PC-9 (cell line): ENCODE measurements at regions not wholly inside any gene's neighbourhood (a gene's known extent, or its start where the extent isn't known, plus 50 kb on each side); places are given as distances from the start of the nearest gene placed in this dataset.
"Not testable (repeated sequence)": the region's sequence is repeated elsewhere in the genome, so short reads cannot be mapped to it uniquely, and the experiment has no call there.

ENCODE experiments used
- EZH2 ChIP-seq: fragments of 200-600 bp; sonication (generic); IDR thresholded peaks from 2 replicates; pipeline ENCODE4 v1.8.0; 2017; ENCODE audit warnings: antibody characterized with exemption, low read depth
- TF ChIP-seq, protein P1 (sequence below): fragments of 200-600 bp; sonication (generic); conservative IDR thresholded peaks from 2 replicates; pipeline ENCODE4 v1.6.1; 2017; ENCODE audit warnings: mixed run types, antibody characterized with exemption, mild to moderate bottlenecking, moderate library complexity

DNA sequence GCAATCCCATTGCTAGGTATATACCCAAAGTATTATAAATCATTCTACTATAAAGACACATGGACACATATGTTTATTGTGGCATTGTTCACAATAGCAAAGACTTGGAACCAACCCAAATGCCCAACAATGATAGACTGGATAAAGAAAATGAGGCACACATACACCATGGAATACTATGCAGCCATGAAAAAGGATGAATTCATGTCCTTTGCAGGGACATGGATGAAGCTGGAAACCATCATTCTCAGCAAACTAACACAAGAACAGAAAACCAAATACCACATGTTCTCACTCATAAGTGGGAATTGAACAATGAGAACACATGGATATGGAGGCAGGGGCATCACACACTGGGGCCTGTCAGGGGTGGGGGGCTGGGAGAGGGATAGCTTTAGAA lies 249.4 kb downstream of the UBE3D start:
- TF ChIP-seq, protein P1, sequence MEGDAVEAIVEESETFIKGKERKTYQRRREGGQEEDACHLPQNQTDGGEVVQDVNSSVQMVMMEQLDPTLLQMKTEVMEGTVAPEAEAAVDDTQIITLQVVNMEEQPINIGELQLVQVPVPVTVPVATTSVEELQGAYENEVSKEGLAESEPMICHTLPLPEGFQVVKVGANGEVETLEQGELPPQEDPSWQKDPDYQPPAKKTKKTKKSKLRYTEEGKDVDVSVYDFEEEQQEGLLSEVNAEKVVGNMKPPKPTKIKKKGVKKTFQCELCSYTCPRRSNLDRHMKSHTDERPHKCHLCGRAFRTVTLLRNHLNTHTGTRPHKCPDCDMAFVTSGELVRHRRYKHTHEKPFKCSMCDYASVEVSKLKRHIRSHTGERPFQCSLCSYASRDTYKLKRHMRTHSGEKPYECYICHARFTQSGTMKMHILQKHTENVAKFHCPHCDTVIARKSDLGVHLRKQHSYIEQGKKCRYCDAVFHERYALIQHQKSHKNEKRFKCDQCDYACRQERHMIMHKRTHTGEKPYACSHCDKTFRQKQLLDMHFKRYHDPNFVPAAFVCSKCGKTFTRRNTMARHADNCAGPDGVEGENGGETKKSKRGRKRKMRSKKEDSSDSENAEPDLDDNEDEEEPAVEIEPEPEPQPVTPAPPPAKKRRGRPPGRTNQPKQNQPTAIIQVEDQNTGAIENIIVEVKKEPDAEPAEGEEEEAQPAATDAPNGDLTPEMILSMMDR = not testable (repeated sequence)
- TF ChIP-seq EZH2 = not testable (repeated sequence)
